ENCODE measurements at regions not wholly inside any gene's neighbourhood (a gene's known extent, or its start where the extent isn't known, plus 50 kb on each side); places are given as distances from the start of the nearest gene placed in this dataset.

GRCh38 chr21:17340081-17340480 is 172.8 kb upstream of the CXADR start:
- H3K9me3 Mint-ChIP-seq (ENCODE audit: low read depth) = peaks cover 27% of the 10 kb centered on the region
- TF ChIP-seq, protein P1, sequence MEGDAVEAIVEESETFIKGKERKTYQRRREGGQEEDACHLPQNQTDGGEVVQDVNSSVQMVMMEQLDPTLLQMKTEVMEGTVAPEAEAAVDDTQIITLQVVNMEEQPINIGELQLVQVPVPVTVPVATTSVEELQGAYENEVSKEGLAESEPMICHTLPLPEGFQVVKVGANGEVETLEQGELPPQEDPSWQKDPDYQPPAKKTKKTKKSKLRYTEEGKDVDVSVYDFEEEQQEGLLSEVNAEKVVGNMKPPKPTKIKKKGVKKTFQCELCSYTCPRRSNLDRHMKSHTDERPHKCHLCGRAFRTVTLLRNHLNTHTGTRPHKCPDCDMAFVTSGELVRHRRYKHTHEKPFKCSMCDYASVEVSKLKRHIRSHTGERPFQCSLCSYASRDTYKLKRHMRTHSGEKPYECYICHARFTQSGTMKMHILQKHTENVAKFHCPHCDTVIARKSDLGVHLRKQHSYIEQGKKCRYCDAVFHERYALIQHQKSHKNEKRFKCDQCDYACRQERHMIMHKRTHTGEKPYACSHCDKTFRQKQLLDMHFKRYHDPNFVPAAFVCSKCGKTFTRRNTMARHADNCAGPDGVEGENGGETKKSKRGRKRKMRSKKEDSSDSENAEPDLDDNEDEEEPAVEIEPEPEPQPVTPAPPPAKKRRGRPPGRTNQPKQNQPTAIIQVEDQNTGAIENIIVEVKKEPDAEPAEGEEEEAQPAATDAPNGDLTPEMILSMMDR (IDR thresholded peaks at IDR 0.05) = no peak
- no peaks in the 10 kb centered on the region for H3K4me1 Mint-ChIP-seq (ENCODE audit: low read depth)
- H3K4me3 Mint-ChIP-seq (ENCODE audit: unreplicated experiment) = no peak overlapping the region
- H3K27me3 Mint-ChIP-seq (ENCODE audit: low read depth) = no peaks in the 10 kb centered on the region
- no peaks in the 10 kb centered on the region for H3K36me3 Mint-ChIP-seq (ENCODE audit: low read depth)
- DNase-seq (ENCODE audit: low spot score) = no peak
- H3K27ac Mint-ChIP-seq (ENCODE audit: unreplicated experiment) = no peak overlapping the region

GRCh38 chr21:17343055-17343454 is 169.8 kb upstream of the CXADR start:
- Mint-ChIP-seq H3K4me3 (ENCODE audit: unreplicated experiment) (no peak overlapping the region), H3K27me3 (ENCODE audit: low read depth) (no peaks in the 10 kb centered on the region), H3K36me3 (ENCODE audit: low read depth) (no peaks in the 10 kb centered on the region), H3K27ac (ENCODE audit: unreplicated experiment) (no peak overlapping the region), H3K9me3 (ENCODE audit: low read depth) (peaks cover 27% of the 10 kb centered on the region), H3K4me1 (ENCODE audit: low read depth) (no peaks in the 10 kb centered on the region)
- TF ChIP-seq, protein P1 (IDR thresholded peaks at IDR 0.05) = no peak
- no peak for DNase-seq (ENCODE audit: low spot score)

- no peak overlapping the region for H3K27ac Mint-ChIP-seq (ENCODE audit: unreplicated experiment)
- peaks cover 2% of the 10 kb centered on the region for H3K27me3 Mint-ChIP-seq (ENCODE audit: low read depth)
- TF ChIP-seq, protein P1 (IDR thresholded peaks at IDR 0.05) = no peak
- H3K4me3 Mint-ChIP-seq (ENCODE audit: unreplicated experiment) = no peak overlapping the region
- DNase-seq (ENCODE audit: low spot score) = no peak
- no peaks in the 10 kb centered on the region for H3K36me3 Mint-ChIP-seq (ENCODE audit: low read depth)
- H3K9me3 Mint-ChIP-seq (ENCODE audit: low read depth) = peaks cover 8% of the 10 kb centered on the region
- no peaks in the 10 kb centered on the region for H3K4me1 Mint-ChIP-seq (ENCODE audit: low read depth)
These were observed 164.5 kb upstream of the CXADR start for GRCh38 chr21:17348357-17348756.

GRCh38 chr21:17348849-17349248 is 164.0 kb upstream of the CXADR start:
- DNase-seq (ENCODE audit: low spot score) = no peak
- Mint-ChIP-seq H3K27me3 (ENCODE audit: low read depth) (peaks cover 2% of the 10 kb centered on the region), H3K36me3 (ENCODE audit: low read depth) (no peaks in the 10 kb centered on the region), H3K9me3 (ENCODE audit: low read depth) (peaks cover 3% of the 10 kb centered on the region), H3K27ac (ENCODE audit: unreplicated experiment) (no peak overlapping the region), H3K4me3 (ENCODE audit: unreplicated experiment) (no peak overlapping the region), H3K4me1 (ENCODE audit: low read depth) (no peaks in the 10 kb centered on the region)
- TF ChIP-seq, protein P1 (IDR thresholded peaks at IDR 0.05) = no peak

- no peak overlapping the region for H3K27ac Mint-ChIP-seq (ENCODE audit: unreplicated experiment)
- TF ChIP-seq, protein P1 (IDR thresholded peaks at IDR 0.05) = no peak
- no peaks in the 10 kb centered on the region for H3K4me1 Mint-ChIP-seq (ENCODE audit: low read depth)
- H3K9me3 Mint-ChIP-seq (ENCODE audit: low read depth) = no peaks in the 10 kb centered on the region
- H3K27me3 Mint-ChIP-seq (ENCODE audit: low read depth) = peaks cover 5% of the 10 kb centered on the region
- DNase-seq (ENCODE audit: low spot score) = no peak
- H3K36me3 Mint-ChIP-seq (ENCODE audit: low read depth) = no peaks in the 10 kb centered on the region
- H3K4me3 Mint-ChIP-seq (ENCODE audit: unreplicated experiment) = no peak overlapping the region
These were observed 161.1 kb upstream of the CXADR start for GRCh38 chr21:17351766-17352165.

Measured in chondrocyte (in vitro differentiated cells).